ENCODE measurements at regions not wholly inside any gene's neighbourhood (a gene's known extent, or its start where the extent isn't known, plus 50 kb on each side); places are given as distances from the start of the nearest gene placed in this dataset.

DNA sequence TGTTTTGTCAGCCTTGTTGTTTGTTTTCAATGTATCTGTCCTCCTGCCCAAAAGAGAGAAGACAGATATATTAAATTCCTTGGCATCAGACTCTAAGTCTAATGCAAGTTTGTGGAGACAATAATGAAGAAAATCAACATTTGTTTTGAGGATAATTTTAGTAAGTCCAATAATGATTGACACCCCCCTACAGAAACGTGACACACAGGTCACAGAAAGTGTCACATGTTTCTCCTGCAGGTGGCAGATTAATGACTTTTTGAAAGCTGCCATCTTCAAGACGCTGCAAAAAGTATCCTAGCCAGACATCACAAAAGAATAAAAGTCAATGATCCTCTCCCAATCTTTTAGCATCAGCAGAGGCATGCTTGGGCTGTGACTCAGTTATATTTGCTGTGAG, 378.8 kb upstream of the TMPO start:
- H3K36me3 ChIP-seq = no peaks in the 10 kb centered on the region
- no peak overlapping the region for H3K27ac ChIP-seq (replicated peaks)
- DNase-seq = no peak
- TF ChIP-seq, protein P1, sequence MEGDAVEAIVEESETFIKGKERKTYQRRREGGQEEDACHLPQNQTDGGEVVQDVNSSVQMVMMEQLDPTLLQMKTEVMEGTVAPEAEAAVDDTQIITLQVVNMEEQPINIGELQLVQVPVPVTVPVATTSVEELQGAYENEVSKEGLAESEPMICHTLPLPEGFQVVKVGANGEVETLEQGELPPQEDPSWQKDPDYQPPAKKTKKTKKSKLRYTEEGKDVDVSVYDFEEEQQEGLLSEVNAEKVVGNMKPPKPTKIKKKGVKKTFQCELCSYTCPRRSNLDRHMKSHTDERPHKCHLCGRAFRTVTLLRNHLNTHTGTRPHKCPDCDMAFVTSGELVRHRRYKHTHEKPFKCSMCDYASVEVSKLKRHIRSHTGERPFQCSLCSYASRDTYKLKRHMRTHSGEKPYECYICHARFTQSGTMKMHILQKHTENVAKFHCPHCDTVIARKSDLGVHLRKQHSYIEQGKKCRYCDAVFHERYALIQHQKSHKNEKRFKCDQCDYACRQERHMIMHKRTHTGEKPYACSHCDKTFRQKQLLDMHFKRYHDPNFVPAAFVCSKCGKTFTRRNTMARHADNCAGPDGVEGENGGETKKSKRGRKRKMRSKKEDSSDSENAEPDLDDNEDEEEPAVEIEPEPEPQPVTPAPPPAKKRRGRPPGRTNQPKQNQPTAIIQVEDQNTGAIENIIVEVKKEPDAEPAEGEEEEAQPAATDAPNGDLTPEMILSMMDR (IDR thresholded peaks at IDR 0.05; ENCODE audit: borderline replicate concordance) = no peak
- intact Hi-C loops (cut with micrococcal nuclease) = no loop called here
- no peak overlapping the region for H3K4me3 ChIP-seq
- no peaks in the 10 kb centered on the region for H3K4me1 ChIP-seq
- H3K9me3 ChIP-seq (replicated peaks) = no peaks in the 10 kb centered on the region
- H3K27me3 ChIP-seq (ENCODE audit: low read depth) = no peaks in the 10 kb centered on the region

DNA sequence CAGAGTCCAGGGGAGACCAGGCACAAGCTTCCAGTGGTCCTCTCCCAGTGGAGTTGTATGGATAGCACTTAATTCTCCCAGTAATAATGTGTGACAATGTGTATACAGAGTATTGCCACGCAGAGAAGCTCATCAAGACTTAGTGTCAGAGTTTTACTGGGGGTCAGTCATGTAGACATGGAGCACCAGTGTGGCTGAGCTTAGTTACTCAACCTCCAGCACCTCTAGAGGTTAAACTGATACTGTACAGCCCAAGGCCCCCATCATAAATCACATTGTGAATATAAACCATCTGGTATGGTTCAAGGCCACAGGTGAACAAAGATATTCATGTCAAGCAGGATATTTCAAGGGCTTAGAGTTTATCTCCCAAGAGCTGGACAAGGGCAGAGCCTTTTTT, 378.1 kb upstream of the TMPO start:
- Histone ChIP-seq H3K27me3 (ENCODE audit: low read depth) (no peaks in the 10 kb centered on the region), H3K36me3 (no peaks in the 10 kb centered on the region), H3K4me3 (no peak overlapping the region), H3K27ac (replicated peaks) (no peak overlapping the region), H3K9me3 (replicated peaks) (no peaks in the 10 kb centered on the region), H3K4me1 (no peaks in the 10 kb centered on the region)
- TF ChIP-seq, protein P1 (IDR thresholded peaks at IDR 0.05; ENCODE audit: borderline replicate concordance) = no peak
- DNase-seq = no peak
- intact Hi-C loops (cut with micrococcal nuclease) = no loop called here

DNA sequence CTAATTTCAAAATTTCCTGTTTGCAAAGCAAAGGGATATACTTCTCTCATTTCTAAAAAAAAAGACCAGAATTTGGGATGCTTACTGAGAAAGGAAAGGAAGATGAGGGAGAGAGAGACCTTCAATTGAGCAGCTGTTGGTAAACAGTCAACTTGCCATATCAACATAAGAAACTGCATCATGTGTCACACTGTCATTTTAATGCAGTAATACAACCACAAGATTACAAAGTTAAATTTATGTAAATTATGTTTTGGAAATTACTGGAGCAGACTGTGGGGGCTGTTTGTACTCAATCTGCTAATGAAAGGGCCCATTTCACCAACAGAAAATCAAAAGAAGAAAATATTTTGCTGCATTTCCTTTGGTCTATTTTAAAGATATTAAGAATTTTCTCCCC, 370.4 kb upstream of the TMPO start:
- no peaks in the 10 kb centered on the region for H3K27me3 ChIP-seq (ENCODE audit: low read depth)
- no peaks in the 10 kb centered on the region for H3K4me1 ChIP-seq
- H3K9me3 ChIP-seq (replicated peaks) = no peaks in the 10 kb centered on the region
- no peak overlapping the region for H3K4me3 ChIP-seq
- TF ChIP-seq, protein P1 (IDR thresholded peaks at IDR 0.05; ENCODE audit: borderline replicate concordance) = no peak
- no peak for DNase-seq
- intact Hi-C loops (cut with micrococcal nuclease) = no loop called here
- H3K36me3 ChIP-seq = no peaks in the 10 kb centered on the region
- no peak overlapping the region for H3K27ac ChIP-seq (replicated peaks)

DNA sequence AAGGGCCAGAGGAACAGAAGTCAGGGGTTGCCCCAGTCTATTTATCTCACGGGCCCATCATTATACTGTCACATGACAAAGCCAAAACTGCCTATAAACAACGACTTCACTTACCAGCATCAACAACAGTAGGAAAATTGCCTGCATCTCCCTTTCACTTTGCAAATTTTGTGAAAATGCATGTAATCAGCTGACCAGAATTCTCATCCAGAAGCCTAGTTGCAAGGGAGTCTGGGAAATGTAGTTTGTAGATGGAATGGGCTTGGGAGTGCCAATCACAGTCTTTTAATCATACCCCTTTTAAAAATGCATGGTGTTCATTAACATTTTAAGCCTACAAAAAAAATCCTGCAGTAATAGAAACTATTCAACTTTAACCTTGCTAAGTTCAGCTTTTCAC, 369.3 kb upstream of the TMPO start:
- H3K27me3 ChIP-seq (ENCODE audit: low read depth) = no peaks in the 10 kb centered on the region
- no peak overlapping the region for H3K4me3 ChIP-seq
- TF ChIP-seq, protein P1 (IDR thresholded peaks at IDR 0.05; ENCODE audit: borderline replicate concordance) = no peak
- H3K4me1 ChIP-seq = no peaks in the 10 kb centered on the region
- no peaks in the 10 kb centered on the region for H3K36me3 ChIP-seq
- no peak for DNase-seq
- no peak overlapping the region for H3K27ac ChIP-seq (replicated peaks)
- intact Hi-C loops (cut with micrococcal nuclease) = no loop called here
- no peaks in the 10 kb centered on the region for H3K9me3 ChIP-seq (replicated peaks)

DNA sequence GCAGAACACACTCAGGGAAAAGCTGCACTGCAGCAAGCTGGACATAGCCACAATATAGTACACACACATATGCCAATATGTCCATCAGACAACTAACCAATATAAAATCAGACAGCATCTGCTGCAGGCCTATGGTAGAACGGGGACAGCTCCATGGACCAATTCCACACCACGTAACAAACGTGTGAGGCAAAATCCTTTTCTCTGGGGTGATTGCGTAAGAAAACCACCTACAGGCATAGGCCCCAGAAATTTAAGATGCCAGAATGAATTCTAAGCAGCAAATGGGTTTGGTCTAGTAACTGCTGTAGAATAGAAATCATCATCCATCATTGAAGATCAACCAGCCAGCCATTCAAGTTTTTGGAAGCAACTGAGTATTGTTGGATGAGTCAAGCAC, 368.9 kb upstream of the TMPO start:
- intact Hi-C loops (cut with micrococcal nuclease) = no loop called here
- no peaks in the 10 kb centered on the region for H3K36me3 ChIP-seq
- TF ChIP-seq, protein P1 (IDR thresholded peaks at IDR 0.05; ENCODE audit: borderline replicate concordance) = no peak

DNA sequence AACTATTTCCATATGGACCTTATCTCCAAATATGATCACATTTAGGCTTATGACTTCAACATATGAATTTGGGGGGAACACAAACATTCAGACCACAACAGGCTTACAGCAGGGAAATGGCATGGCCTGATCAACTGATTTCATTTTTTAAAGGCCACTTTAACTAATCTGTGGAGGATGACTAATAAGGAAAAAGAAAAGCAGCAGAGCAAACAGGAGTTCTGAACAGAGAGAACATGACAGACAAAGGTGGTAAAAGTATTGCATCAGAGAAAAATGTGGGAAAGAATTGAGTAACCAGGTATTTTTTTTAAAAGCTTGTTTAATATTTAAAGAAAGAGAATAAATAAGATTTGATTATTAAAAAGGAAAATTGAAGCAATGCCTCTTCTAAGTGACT, 366.1 kb upstream of the TMPO start:
- TF ChIP-seq, protein P1 (IDR thresholded peaks at IDR 0.05; ENCODE audit: borderline replicate concordance) = no peak
- Histone ChIP-seq H3K4me1 (no peaks in the 10 kb centered on the region), H3K27me3 (ENCODE audit: low read depth) (no peaks in the 10 kb centered on the region), H3K4me3 (no peak overlapping the region), H3K36me3 (no peaks in the 10 kb centered on the region), H3K9me3 (replicated peaks) (no peaks in the 10 kb centered on the region), H3K27ac (replicated peaks) (no peak overlapping the region)
- DNase-seq = no peak
- intact Hi-C loops (cut with micrococcal nuclease) = no loop called here

More for the DNA sequence above, 368.9 kb upstream of the TMPO start:
- Histone ChIP-seq H3K9me3 (replicated peaks) (no peaks in the 10 kb centered on the region), H3K4me3 (no peak overlapping the region), H3K27me3 (ENCODE audit: low read depth) (no peaks in the 10 kb centered on the region), H3K4me1 (no peaks in the 10 kb centered on the region), H3K27ac (replicated peaks) (no peak overlapping the region)
- DNase-seq = no peak

Measured in left ventricle myocardium inferior (tissue), 1 donor.